Iris pigment epithelial cell (primary cell): ENCODE measurements at regions not wholly inside any gene's neighbourhood (a gene's known extent, or its start where the extent isn't known, plus 50 kb on each side); places are given as distances from the start of the nearest gene placed in this dataset.
"Not testable (repeated sequence)": the region's sequence is repeated elsewhere in the genome, so short reads cannot be mapped to it uniquely, and the experiment has no call there.

Experiments
- DNase-seq: peaks from one replicate; pipeline ENCODE4 v3.0.0-alpha.2; 2011; ENCODE audit warnings: low read depth

DNA sequence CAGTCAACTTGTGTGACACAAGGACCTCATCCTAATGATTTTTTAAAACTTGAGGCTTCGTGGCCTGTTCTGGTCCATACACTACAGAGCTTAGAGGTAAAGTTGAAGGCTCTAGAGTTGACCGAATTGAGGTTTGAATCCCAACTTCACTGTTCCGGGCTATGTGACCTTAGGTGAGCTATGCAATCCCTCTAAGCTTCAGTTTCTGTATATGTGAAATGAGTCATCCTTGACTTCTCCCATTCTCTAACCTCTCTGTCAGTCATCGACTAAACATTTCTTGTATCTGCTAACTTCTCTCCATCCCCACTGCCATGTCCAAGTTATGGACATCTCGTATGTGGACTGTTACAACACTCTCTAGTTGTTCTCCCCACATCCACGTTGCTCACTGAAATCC, 178.2 kb upstream of the TMEM45B start:
- peak; percentile 86 for DNase-seq

DNA sequence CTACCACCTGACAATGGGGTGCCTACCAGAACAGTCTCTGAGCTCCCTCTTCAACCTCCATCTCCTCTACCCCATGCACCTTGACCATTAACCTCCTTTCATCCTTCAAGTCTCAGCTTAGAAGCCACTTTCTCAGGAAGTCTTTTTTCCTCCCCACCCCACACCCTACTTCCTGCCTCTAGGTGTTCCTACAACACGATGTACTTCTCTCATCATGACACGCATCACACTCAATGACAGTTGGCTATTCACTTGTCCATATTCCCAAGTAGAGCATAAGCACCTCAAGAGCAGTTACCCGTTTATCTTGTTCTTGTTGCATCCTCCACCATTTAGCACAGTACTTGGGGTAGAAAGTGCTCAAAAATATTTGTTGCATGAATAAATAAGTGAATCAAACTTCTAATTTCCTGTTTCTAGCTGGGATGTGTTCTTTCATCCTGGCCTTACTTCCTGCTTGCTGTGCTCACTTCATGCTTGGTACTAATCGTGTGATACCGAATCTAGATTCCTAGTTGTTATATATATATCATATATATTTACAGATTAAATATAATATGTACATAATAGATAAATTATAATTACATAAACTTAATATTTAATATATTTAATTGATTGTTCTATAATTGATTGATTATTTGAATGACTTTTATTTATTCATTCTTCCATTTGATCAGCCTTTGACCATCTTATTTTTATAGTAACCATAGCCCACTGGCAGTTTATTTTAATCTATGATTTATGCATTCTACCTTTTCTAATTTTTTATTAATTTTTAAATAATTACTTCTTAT, 177.5 kb upstream of the TMEM45B start:
- DNase-seq: peak; percentile 39

DNA sequence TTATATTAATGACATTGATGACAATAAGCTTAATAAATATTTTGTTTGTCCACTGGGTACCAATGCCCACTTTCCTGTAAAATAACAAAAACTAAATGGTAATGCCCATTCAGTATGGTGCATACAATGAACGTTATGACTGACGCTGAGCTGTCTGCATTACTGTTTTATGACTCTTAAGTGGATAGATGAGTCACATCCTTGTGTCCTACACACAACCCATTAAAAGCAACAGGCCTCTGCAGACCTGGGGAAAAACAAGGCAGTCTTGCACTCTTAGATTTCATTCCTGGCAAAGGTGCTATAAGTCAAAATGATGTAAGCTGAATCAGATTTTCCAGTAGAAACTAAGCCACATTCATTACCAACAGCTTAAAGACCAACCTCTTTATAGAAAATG, 176.3 kb upstream of the TMEM45B start:
- peak; percentile 99 for DNase-seq

DNA sequence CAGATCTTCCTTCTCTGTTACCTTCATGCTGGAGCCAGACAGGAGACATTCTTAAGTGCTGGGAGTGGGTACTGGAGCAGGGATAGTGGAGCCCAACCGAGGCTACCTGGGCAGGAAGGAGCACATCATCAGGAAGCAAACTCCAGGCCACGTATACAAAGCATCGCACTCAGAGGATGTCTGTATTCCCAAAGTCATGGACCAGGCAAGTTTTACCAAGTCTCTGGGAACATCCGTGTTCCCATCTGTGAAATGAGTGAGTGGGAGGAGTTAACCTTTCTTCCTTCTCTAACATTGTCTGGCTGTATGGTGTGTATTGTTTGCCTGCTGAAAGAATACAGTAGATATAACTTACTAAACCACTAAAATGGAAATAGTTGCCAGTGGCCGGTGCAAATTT, 175.0 kb upstream of the TMEM45B start:
- no peak for DNase-seq

DNA sequence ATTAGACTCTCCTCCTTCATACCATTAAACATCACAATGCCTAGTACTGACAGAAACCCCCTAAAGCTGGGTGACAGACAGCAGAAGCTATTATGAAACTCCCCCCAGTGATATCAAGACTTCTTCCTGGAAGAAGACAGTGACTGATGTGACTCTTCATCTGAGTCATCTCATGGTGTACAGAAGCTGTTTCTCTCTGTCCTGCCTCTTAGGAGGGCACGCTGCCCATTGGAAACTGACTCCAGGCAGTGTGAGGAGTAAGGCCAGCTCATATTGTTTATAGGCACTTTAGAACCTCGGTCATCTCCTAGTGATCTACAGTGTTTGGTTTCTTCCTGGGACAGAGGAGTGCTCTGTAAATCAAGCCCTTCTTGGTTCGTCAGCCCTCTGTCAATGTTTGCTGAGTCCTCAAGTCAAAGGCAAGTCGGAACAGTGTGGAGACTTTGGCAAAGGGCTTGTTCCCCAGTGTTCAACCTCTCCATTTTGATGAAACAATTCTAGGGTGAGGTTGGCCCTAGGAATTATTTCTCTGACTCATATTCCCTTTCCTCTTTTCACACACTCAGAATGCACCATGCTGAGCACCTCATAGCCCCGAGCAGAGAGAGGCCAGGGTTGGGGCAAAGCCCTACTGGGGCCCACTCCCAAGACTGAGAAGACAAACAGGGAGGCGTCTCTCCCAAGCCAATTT, 172.5 kb upstream of the TMEM45B start:
- DNase-seq: peak; percentile 64

DNA sequence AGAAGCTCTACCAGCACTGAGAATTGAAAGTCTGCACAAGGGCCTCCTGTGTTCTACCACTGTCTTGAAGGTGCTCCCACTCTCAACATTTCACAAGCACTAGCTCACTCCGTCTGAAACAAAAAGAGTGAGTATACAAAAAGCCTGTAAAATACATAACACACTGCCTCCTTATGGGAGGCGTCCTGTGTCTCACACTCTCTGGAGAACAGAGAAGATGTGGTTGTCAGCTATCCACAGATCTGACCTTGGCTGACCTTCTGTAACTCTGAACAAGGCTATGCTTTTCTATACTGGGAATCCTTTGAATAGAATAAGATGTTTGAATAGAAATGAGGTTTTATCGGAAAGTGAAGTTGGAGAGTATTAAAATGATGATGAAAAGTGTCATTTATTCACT, 171.3 kb upstream of the TMEM45B start:
- peak; percentile 84 for DNase-seq

DNA sequence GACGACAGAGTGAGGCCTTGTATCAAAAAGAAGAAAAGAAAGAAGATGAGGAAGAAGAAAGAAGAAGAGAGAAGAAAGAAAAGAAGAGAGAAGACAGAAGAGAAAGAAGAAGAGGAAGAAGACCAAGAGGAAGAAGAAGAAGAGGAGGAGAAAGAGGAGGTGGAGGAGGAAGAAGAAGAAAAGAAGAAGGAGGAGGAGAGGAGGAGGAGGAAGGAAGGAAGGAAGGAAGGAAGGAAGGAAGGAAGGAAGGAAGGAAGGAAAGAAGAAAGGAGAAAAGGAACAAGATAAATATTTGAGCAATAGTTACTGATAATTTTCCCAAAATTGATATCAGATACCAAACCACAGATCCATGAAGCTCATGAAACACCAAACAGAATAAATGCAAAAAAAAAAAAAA, 169.7 kb upstream of the TMEM45B start:
- no peak for DNase-seq

DNA sequence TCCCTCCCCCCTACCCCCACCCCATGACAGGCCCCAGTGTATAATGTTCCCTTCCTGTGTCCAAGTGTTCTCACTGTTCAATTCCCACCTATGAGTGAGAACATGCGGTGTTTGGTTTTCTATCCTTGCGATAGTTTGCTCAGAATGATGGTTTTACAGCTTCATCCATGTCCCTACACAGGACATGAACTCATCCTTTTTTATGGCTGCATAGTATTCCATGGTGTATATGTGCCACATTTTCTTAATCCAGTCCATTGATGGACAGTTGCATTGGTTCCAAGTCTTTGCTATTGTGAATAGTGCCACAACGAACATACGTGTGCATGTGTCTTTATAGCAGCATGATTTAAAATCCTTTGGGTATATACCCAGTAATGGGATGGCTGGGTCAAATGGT, 165.6 kb upstream of the TMEM45B start:
- DNase-seq: not testable (repeated sequence)

DNA sequence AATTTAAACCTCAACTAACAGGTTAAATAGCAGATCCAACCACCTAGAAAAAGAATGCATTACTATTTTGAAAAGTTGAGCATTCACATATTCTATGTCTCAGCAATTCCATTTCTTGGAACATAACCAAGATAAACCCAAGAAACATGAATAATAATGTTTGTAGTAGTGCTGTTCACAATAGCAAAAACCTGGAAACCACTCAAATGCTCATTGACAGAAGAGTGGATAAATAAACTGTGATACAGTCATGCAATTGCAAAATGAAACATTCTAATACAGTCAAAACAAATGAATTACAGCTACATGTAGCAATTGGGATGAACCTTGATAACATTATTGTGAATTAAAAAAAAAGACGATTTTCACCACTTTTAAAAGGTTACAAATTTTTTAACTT, 162.8 kb upstream of the TMEM45B start:
- peak; percentile 91 for DNase-seq

DNA sequence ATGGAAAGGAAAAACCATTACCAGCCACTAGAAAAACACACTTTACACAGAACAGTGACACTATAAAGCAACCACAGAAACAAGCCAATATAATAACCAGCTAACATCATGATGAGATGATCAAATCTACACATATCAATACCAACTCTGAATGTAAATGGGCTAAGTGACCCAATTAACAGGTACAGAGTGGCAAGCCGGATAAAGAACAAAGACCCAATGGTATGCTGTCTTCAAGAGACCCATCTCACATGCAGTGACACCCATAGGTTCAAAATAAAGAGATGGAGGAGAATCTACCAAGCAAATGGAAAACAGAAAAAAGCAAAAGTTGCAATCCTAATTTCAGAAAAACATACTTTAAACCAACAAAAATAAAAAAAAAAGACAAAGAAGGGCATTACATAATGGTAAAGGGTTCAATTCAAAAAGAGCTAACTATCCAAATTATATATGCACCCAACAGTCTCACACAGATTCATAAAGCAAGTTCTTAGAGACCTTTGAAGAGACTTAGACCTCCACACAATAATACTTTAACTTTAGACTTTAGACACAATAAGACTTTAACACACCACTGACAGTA, 160.3 kb upstream of the TMEM45B start:
- DNase-seq: no peak

DNA sequence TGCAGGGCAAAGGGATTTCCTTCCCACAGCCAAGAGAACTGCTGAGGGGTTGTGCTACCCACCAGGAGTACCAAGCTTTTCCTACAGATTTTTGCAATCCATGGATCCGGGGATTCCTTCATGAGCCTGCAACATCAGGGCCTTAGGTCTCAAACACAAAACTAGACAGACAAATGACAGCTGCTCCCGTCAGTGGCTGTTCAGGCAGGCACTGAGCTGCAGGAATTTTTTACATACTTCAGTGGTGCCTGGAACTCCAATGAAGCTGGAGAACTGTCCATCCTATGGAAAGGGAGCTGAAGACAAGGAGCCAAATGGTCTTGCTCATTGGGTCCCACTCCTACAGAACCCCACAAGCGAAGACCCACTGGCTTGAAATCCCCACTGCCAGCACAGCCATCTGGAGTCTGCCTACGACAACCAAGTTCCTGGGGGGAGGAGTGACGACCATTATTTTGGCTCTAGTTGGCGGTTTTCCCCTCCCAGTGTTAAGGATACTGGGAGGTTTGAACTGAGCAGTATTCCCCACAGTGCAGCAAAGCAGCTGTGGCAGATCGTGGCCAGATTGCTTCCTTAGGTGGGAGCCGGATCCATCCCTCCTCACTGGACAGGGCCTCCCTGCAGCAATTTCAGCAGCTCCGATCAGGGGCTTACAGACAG, 157.7 kb upstream of the TMEM45B start:
- no peak for DNase-seq

DNA sequence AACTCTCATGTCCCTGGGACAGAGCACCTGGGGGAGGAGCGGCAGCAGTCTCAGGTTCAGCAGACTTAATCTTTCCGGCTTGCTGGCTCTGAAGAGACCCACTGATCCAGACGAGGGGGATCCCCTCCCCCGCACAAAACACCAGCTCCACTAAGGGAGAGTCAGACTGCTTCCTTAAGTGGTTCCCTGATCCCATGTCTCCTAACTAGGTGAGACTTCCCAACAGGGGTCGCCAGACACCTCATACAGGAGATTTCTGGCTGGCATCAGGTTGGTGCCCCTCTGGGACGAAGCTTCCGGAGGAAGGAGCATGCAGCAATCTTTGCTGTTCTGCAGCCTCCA, 157.2 kb upstream of the TMEM45B start:
- no peak for DNase-seq

DNA sequence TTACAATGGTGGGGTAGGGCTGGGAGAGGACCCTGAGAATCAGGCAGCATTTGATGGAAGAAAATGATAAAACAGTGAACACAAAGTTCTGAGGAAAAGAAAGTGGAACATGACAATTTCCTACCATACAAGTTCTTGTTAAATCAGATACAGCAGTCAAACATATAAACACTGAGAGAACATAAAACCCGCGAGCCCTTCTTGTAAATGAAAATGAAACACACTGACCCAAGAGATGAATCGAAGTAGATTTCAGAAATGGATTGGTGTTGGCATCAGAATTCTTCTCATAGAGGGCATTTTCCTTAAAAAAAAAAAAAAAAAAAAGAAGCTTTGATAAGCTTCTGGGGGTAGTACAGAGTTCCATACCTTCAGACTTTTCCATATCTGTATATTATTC, 134.7 kb upstream of the TMEM45B start:
- DNase-seq: no peak

DNA sequence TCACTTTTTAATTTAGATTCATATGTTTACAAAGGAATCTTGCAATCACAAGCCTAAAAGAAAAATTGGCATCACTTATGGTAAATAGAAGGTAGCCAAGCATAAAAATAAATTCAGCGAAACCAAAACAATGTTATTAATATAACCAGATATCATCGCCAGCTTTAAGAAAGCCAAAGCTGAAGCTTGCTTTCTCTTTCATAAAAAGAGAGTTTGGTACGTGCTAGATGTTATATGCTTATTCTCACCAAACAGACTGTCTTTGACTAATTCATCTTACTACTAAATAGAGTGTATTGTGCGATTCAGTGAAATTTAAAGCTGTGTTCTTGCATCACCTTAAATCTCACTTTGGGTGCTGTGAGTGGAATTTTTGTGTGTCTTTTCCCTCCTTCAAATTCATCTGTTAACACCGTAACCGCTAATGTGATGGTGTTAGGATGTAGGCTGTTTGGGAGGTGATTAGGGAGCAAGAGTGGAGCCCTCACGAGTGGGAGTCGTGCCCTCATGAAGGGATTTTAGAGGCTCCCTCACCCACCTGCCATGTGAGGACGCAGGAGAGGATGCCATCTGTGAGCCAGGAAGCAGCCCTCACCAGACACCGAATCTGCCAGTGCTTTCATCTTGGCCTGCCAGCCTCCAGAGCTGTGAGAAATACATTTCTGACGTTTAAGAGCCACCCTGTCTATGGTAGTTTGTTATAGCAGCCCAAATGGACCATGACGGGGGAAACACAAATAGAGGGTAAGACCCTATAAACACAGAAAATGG, 134.1 kb upstream of the TMEM45B start:
- DNase-seq: no peak

DNA sequence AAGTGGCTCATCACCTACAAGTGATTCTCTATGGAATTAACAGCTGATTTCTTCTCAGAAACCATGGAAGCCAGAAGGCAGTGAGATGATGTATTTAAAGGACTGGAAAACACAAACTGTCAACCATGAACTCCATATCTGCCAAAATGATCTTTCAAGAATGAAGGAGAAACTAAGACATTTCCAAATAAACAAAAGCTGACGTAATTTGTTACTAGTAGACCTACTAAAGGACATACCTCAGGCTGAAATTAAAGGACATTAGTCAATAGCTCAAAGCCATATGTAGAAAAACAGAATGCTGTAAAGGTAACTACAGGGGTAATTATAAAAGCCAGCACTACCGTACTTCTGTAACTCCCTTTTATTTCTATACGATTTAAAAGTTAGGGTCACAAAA, 129.4 kb upstream of the TMEM45B start:
- DNase-seq: no peak

DNA sequence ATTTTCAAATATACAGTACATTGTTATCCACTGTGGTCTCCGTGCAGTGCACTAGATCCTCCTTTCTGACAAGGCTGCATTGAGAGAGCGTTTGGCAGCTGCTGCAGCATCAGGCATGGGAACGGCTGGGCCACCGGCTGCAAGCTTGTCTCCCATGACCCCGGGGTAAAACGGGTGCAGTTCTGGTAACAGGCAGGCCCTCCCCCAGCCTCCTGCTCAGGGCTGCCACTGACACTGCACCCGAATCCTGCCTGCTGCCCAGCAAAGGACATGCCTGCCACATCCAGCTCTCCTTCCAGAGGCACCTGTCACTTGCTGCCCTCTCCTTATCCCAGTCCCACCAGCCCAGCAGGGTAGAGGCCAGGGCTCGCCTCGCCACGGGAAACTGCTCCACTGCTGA, 124.5 kb upstream of the TMEM45B start:
- no peak for DNase-seq

DNA sequence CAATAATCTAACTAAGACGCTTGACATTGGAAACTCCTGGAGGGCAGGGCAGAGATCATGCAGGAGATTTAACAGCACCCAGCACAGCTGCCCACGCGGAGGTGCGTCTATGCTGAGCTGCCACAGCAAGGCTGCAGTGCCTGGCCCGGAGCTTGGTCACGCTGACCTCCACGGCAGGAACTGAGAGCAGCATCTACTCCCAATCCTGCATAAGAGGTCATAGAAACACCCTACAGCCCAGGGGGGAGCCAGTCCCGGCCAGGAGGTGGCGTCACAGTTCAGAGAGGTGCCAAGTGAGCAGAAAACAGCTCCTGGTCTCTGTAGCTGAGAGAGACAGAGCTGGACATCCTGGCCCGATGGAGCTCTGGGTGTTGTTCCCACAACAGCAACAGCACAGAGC, 121.1 kb upstream of the TMEM45B start:
- DNase-seq: no peak

DNA sequence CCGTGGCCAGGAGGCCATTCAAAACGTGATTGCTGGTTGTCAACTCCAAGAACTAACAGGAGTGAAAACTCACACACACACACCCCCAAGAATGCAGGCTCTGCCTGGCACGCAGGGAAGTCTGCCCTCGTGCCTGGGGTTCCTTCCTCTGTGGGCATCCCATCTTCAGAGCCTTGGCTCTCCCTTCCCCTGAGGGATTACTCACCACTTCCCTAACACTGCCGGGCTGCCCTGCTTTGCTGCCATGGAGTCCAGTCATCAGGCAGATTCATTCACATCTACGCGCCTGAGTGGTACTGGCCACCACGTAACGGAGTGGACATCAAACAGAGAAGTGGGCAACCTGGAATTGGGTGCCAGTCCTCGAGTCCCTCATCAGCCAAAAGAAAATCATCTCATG, 120.7 kb upstream of the TMEM45B start:
- DNase-seq: no peak

DNA sequence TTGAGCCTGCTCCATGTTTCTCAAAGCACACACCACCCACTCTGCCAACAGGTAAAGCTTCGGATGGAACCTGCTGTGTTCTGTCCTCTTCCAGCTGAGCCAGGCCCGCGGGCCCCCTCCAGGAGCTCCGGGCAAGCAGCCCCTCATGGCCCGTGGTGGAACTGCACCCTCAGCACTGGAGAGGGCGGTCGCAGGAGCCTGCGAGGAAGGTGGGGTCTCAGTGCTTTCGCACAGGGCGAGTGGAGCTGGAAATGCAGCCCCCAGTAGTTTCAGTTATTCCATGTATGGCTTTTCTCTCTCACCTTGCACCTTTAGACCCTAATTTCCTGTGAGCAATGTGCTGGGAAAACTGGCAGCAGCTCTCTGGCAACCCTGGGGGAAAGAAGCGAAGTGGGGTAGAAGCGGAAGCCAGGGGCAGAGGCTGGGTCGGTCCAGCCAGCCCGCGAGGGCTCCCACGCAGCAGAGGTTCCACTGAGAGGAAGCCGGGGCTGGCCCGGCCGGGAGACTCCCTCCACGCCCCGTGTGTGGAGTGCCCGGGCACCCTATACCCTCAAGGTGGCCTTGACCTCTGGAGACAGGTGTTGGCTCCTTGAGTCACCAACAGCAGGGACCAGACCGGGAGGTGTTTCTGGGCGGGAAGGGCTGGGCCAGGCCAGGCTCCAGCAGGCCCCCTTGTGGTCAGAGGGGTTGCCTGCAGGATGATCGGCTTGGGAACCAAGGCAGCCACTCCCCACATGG, 119.9 kb upstream of the TMEM45B start:
- DNase-seq: peak; percentile 36

DNA sequence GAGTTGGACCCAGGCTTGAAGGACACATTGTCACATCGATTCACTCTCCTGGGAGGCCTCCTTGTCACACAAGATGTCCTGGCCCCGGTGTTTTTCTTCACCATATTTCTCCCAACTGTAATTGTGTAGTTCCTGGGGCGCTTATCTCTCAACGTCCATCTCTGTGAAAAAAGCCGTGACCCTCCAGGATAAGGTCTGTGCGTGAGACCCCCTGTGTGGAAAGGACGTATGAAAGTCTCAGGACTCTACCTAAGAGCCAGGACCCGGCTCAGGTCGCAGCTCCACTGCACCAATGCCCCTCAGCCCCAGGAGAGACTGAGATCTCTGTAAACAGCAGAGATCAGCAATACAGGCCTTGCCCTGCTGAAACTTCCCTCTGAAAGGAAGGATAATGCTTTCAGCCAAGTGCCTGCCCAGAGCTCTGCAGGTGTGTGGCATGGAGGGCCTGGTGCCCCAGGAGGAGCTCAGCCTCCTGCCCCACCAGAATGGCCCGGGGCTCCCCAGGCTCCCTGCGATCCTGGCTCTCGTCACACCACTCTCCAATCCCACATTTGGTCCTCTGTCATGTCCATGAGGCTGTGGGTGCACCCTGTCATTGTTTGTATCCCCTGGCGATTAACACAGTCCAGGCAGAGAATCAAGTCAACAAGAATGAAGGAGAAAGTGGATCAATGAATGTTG, 119.2 kb upstream of the TMEM45B start:
- no peak for DNase-seq

DNA sequence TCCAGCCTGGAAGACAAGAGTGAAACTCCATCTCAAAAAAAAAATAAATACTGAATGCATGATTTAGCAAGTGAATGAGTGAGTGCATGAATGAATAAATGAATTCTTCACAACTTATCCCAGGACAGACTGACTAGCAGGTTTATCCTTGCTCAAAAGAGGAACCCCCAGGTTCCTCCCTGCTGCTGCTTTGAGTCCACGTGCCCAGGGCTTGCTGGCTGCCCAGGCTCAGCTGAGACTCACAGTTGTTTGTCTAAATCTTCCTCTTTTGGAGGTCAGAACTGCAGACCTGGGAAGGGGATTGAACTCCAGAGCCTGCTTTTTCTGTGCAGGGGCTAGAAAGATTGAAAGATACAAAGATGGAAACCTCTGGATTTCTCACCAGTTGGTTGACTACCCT, 117.4 kb upstream of the TMEM45B start:
- no peak for DNase-seq
